RWPE2 (cell line): ENCODE measurements at regions not wholly inside any gene's neighbourhood (a gene's known extent, or its start where the extent isn't known, plus 50 kb on each side); places are given as distances from the start of the nearest gene placed in this dataset.

Experiments used
- ATAC-seq: fragments of 200-7000 bp; cut with Tn5 transposase; 3 replicates; pipeline ENCODE4 v1.9.1; 2021; ENCODE audit warnings: low read depth
- DNase-seq: peaks from one replicate; pipeline ENCODE4 v3.0.0-alpha.2; 2020; ENCODE audit warnings: low spot score
- H3K27ac ChIP-seq: fragments of 450-650 bp; 2 replicates; pipeline ENCODE4 v1.5.1; 2017; ENCODE audit warnings: mild to moderate bottlenecking; ENCODE audit not compliant: poor library complexity, severe bottlenecking
- H3K27me3 ChIP-seq: fragments of 250-450 bp; sonication (Bioruptor Pico); 2 replicates; pipeline ENCODE4 v1.5.1; 2021; ENCODE audit warnings: mild to moderate bottlenecking, moderate library complexity; ENCODE audit not compliant: insufficient read depth, poor library complexity, severe bottlenecking
- H3K36me3 ChIP-seq: fragments of 250-450 bp; sonication (Bioruptor Pico); 2 replicates; pipeline ENCODE4 v1.5.1; 2020; ENCODE audit warnings: low read depth, mild to moderate bottlenecking, moderate library complexity
- H3K4me1 ChIP-seq: fragments of 250-450 bp; sonication (Bioruptor Pico); 2 replicates; pipeline ENCODE4 v1.5.1; 2021; ENCODE audit warnings: mild to moderate bottlenecking, moderate library complexity; ENCODE audit not compliant: insufficient read depth, poor library complexity, severe bottlenecking
- H3K4me3 ChIP-seq: fragments of 250-450 bp; sonication (Bioruptor Pico); 2 replicates; pipeline ENCODE4 v1.5.1; 2021; ENCODE audit warnings: mild to moderate bottlenecking, moderate library complexity; ENCODE audit not compliant: severe bottlenecking
- H3K9me3 ChIP-seq: fragments of 250-450 bp; sonication (Bioruptor Pico); 2 replicates; pipeline ENCODE4 v1.5.1; 2021; ENCODE audit warnings: mild to moderate bottlenecking, moderate library complexity; ENCODE audit not compliant: severe bottlenecking
- TF ChIP-seq, protein P1 (sequence below): fragments of 450-650 bp; IDR thresholded peaks from one replicate; pipeline ENCODE4 v1.5.1; 2017; ENCODE audit warnings: mild to moderate bottlenecking, moderate library complexity; ENCODE audit not compliant: poor library complexity, severe bottlenecking

- TF ChIP-seq, protein P1, sequence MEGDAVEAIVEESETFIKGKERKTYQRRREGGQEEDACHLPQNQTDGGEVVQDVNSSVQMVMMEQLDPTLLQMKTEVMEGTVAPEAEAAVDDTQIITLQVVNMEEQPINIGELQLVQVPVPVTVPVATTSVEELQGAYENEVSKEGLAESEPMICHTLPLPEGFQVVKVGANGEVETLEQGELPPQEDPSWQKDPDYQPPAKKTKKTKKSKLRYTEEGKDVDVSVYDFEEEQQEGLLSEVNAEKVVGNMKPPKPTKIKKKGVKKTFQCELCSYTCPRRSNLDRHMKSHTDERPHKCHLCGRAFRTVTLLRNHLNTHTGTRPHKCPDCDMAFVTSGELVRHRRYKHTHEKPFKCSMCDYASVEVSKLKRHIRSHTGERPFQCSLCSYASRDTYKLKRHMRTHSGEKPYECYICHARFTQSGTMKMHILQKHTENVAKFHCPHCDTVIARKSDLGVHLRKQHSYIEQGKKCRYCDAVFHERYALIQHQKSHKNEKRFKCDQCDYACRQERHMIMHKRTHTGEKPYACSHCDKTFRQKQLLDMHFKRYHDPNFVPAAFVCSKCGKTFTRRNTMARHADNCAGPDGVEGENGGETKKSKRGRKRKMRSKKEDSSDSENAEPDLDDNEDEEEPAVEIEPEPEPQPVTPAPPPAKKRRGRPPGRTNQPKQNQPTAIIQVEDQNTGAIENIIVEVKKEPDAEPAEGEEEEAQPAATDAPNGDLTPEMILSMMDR, result no peak
- Histone ChIP-seq H3K4me3 (no peak overlapping the region), H3K27me3 (no peaks in the 10 kb centered on the region), H3K27ac (no peak overlapping the region), H3K9me3 (no peaks in the 10 kb centered on the region), H3K4me1 (peaks cover 2% of the 10 kb centered on the region), H3K36me3 (no peaks in the 10 kb centered on the region)
- no peak for ATAC-seq
- no peak for DNase-seq
Observed at GRCh38 chr7:15011289-15011688, 108.7 kb upstream of the DGKB start.

- DNase-seq (no peak), ATAC-seq (no peak)
- H3K36me3 ChIP-seq, result no peaks in the 10 kb centered on the region
- no peaks in the 10 kb centered on the region for H3K4me1 ChIP-seq
- H3K4me3 ChIP-seq, result no peak overlapping the region
- TF ChIP-seq, protein P1, result peak; percentile 49
- H3K27ac ChIP-seq, result no peak overlapping the region
- no peaks in the 10 kb centered on the region for H3K9me3 ChIP-seq
- no peaks in the 10 kb centered on the region for H3K27me3 ChIP-seq
Observed at GRCh38 chr7:15007507-15007906, 105.0 kb upstream of the DGKB start.

DNA sequence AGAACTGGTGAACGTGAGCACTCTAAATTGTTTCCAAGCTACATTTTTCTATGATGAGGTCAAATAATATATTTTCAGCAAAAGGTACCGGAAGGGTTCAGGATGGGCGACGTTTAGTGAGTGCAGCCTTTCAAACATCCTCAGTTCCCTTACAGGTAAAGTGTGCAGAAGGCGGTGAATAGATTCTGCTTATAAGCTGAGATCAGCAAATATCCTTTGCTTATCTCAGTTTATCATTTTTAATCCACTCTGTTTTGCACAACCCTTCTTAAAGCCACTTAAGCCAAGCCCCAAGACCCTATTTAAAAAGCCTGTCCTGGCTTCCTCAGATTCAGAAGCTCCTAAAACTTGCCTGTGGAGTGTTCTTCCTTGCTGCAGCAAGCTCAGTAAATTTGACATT, 103.1 kb upstream of the DGKB start:
- TF ChIP-seq, protein P1, result no peak
- no peaks in the 10 kb centered on the region for H3K27me3 ChIP-seq
- no peak for ATAC-seq
- no peak overlapping the region for H3K4me3 ChIP-seq
- DNase-seq, result no peak
- no peaks in the 10 kb centered on the region for H3K36me3 ChIP-seq
- H3K4me1 ChIP-seq, result no peaks in the 10 kb centered on the region
- no peak overlapping the region for H3K27ac ChIP-seq
- no peaks in the 10 kb centered on the region for H3K9me3 ChIP-seq

DNA sequence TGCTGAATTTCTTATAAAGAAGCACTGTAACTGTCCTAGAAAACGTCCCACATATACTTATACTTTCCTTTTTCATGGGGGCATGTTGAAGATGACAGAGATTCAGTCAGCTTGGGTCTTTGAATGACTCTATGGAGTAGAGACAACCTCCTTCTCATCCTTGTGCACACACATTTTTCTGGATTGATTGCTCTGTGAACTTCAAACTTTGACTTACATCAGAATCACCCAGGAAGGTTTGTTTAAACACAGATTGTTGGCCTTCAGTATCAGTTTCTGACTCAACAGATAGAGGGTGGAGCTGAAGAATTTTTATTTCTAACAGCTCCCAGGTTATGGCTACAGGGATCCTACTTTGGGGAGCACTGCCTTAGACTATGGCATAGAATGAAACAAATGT, 97.6 kb upstream of the DGKB start:
- H3K27me3 ChIP-seq, result no peaks in the 10 kb centered on the region
- no peak overlapping the region for H3K27ac ChIP-seq
- H3K9me3 ChIP-seq, result no peaks in the 10 kb centered on the region
- no peaks in the 10 kb centered on the region for H3K36me3 ChIP-seq
- no peak for DNase-seq
- H3K4me1 ChIP-seq, result no peaks in the 10 kb centered on the region
- no peak overlapping the region for H3K4me3 ChIP-seq
- ATAC-seq, result no peak
- TF ChIP-seq, protein P1, result no peak

GRCh38 chr7:14999331-14999730, 96.8 kb upstream of the DGKB start:
- Histone ChIP-seq H3K4me1 (no peaks in the 10 kb centered on the region), H3K4me3 (no peak overlapping the region), H3K9me3 (no peaks in the 10 kb centered on the region), H3K27ac (no peak overlapping the region), H3K36me3 (no peaks in the 10 kb centered on the region), H3K27me3 (no peaks in the 10 kb centered on the region)
- no peak for DNase-seq
- TF ChIP-seq, protein P1, result no peak
- no peak for ATAC-seq
